ENCODE measurements at regions not wholly inside any gene's neighbourhood (a gene's known extent, or its start where the extent isn't known, plus 50 kb on each side); places are given as distances from the start of the nearest gene placed in this dataset.

DNA sequence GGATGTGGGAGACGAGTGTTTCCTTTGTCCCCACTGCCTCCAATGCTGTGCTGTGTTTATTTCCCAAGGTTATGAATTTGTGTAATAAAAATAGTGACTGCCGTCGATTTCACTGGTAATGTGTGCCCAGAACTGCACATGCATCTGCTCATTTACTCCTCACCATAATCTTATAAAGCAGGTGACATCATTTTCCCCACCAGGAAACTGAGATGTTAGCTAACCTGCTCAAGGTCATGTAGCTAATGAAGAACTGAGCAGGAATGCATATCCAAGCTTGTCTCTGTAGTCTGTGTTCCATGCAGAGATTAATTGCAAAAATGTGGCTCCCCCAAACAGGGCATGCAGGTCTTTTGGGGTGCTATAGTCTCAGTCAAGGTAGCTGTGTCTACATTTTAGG, 224.4 kb downstream of the TENT4A start:
- DNase-seq = no peak

DNA sequence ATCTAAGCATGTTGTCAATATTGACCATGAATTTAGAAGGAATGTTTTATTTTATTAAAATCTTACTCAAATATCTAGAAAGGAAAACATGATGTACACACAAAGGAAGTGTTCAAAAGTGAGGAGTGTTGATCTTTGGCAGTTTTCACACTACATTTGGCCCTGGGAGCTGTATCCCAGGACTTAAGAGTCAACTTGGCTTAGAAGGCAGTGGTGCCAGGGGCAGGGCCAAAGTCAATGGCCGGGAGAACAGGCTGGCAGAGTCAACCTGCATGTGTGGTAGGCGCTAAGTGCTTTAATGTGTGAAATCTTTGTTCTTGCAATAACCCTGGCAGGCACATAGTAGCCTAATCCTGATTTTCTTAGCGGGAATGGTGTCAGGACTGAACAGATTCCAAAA, 228.4 kb downstream of the TENT4A start:
- no peak for DNase-seq

DNA sequence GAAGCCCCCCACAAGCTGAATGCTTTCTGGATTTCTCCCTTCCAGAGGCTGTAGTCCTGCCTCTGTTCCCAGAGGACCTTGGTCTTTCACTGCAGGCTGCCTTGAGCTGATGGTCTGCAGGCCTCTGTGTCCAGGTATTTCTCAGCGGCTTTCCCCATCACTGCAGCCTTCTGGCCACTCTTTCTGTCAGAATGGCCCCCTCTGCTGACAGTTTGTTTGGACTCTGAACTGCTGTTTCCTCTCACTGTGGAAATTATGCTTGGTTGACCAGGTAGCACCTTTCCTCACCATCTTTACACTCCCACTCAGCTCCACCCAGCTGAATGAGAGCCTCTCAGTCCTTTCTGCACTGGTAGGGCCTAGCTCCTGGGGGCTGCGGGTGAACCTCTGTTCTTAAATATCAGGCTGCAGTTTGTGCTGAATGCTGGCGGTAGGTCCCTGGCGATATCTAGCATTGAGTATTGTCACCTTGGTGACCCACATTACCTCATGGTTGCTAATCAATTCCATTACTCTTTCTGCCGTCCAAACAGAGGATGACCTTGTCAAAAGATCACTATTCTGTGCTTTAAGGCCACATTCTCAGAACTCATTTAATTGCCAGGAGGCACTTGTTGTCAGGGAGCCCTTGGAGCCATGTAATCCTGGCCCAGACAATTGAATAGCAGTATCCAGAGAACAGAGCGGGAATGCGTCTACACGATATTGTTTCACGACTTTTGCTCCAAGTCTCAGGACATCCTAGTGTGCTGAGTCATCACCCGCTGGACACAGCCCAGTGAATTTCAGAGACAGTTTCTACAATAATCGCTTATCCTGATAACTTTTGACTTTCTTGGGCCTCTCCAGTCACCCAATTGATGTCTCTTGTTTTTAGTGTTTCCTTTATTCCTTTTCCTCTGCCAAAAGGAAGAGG, 230.2 kb downstream of the TENT4A start:
- no peak for DNase-seq

DNA sequence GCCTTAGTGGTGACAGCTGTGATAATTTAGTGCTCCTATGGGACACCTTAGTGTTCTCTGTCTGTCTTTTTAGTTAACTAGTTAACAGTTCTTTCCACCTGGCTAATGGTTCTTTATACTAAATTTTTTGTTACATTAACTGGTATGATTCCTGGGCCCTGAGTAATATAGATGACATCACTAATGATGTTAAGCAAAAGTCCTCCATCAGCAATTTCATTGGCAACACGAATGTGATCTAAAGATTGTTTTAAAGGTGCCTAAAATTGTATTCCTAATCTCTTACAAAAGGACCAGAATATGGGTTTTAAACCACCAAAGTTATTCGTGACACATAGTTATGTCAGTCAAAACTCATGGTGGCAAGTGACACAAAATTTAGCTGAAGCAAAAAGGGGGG, 235.3 kb downstream of the TENT4A start:
- DNase-seq = no peak

DNA sequence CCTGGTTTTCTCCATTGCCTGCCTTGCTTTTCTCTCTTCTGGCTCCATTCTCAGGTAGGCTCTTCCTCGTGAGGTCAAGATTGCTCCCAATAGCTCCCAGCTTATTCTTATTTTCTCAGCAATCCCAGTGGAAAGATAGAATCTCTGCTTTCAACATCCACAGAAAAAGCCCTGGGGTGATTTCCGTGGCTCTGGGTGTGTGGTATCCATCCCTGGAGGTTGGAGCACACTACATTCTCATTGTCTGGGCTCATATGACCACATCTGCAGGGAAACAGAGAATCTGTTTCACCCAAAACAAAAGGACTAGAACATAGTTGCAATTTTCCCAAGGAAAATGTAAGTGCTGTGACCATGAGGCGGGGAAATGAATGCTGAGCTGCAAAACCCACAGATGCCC, 236.0 kb downstream of the TENT4A start:
- no peak for DNase-seq

DNA sequence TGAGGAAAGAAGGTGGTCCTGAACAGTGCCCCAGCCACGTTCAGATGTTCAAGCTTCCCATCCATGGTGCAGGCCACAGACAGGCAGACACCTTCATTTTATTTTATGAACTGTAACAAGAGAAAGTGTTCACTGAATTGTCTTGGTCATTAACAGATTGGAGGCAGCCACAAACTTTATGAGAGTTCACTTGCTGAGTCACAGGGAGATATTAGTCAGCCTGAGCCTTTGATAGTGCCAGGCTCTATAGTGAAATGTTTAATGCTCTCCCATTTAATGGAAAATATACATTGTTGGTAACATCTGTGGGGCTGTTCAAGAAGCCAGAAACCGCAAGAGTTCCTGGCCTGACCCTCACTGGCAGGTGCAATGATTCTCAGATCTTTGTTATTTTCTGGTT, 237.0 kb downstream of the TENT4A start:
- no peak for DNase-seq

DNA sequence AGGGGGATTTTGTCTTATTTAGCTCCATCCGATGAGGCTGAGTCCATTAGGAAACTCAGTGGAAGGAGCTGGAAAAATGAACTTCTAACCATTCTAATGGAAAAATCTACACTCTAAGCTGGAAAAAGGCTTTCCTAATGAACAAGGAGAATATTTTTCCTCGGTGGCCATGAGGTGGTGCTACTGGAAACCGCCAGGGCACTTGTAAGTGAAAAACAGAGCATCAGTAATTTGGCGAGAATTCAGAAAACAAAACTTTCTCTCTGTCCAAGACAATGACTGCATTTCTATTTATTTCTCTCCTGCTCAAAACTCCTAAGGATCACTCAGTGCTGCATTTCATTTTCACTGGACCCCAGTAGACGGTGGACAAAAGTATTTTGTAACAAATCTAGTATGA, 237.6 kb downstream of the TENT4A start:
- DNase-seq = no peak

DNA sequence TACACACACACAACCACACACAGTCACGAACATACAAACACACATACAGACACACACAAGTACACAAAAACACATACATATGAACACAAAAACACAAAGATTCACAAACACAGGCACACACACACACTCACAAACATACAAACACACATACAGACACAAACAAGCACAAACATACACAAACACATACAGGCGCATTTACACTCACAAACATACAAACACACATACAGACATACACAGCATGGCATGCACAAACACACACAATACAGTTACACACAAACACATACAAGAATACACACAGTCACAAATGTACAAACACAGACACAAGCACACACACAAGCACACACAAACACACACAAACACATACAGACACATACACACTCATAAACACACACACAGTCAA, 247.9 kb downstream of the TENT4A start:
- no peak for DNase-seq

DNA sequence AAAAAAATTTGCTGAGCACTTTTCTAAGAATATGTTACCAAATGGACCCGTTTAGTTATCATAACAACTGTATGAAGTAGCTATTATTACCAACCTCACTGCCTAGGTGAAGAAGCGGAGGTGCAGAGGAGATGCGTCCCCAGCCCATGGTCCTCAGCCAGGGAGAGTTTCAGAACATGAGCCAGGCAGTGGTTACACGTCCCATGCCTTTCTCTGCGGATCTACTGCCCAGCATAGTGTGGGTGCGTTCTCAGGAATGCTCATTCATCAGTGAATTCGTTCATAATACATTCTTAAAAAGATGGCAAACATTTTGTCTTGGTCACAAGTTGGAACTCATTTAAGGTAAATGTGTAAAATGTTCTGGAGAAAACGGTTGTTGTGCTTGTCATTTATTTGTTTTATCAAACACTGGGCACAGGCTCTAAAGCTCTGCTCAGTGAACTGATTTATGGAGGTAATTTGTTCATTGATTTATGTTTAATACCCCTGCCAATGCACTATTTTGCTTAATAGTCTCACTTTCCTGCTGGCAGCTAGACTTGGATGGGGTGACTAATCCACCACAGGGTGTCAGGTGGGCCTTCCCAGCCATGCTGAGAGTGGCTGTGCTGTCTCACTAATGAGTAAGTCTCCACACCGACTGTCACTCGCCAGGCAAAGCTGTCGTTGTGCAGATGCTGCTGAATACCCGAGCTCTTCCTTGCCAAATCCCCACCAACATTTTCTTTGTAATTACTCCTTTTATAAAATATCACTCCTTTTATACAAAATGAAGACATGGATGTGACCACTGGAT, 248.8 kb downstream of the TENT4A start:
- no peak for DNase-seq

DNA sequence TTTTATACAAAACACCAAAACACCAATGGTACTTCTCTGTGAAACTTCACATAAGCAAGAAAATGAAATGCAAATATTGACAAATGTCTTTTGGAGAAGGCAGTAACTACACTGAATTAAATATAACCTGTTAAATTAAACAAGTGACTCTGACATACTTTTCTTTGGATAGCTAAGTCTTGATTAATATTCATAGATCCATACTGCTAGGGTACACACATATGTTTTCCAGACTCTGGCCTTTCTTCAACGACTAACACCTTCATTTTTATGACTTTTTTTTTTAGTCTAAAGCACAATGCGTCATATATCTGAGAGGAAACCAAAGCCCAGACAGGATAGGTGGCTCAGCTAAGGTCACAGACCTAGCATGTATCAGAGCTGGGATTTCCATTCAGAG, 263.7 kb downstream of the TENT4A start:
- DNase-seq = no peak

DNA sequence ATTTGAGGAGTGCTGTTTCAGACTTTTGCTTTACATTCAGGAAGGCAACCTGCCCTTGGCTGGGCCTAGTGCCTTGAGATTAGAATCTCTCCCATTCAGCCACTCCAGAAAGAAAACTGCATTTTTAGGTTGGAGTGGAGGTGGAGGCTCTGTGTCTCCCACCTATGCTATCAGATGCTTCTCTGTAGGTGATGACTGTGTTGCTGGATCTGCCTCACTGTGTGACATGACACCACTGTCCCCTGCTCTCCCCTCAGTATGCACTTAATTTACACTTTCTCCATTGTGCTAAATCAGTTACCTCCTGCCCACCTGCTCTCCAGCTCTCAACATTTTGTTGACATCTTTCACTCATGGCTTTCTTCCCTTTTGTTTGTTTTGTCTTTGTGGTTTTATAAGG, 265.8 kb downstream of the TENT4A start:
- no peak for DNase-seq

DNA sequence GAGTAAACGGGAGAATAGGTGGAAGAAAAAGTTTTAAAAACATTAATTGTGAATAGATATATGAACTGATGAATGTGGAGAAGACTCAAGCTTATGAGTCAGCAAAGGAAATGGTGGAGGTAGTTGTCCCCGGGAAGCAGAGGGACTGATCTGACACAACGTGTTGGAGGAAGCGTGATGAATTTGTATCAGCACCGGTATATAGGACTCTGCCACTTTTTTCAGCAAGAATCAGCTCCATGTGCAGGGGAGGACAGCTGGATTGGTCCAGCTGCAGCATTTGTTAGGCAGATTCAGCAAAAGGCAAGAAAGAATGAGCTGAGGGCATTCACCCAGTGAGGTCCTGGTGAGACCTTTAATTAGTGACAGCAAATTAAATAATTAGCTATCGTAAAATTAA, 276.0 kb downstream of the TENT4A start:
- DNase-seq = no peak

DNA sequence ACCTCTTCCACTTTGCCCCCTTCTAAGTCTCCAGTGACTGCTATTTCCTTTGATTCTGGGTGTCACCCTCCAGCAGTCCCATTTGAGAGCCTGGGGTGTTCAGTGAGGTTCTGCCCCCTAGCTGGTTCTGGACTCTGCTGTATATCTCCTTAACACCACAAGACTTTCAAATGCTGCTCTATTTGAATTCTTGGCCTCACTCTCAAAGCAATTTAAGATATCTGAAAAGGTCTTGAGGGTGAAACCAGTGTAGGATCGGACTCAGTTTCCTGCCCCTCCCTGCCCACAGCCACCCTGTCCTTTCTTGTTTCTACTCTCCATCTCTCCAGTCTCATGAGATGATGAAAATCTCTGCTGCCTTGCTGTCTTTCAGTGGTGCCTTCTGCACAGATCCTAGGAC, 280.9 kb downstream of the TENT4A start:
- DNase-seq = no peak

DNA sequence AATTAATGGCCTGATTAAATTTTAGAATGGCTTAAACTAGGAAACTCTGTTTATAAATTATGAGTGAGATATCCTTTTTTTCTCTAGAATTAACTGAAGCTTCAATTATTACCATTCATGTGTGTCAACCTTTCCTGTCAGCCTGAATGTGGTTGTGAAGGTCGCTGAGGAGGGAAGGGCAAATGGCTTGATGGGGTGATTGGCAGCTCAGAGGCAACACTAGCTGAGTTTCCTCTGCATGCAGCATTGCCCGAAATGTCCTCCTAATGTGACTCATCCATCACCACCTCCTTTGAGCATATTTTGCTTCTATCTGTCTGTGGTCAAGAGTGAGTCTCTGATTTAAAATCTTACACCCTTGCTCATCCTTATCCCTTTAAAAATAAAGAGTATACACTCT, 281.9 kb downstream of the TENT4A start:
- DNase-seq = no peak

DNA sequence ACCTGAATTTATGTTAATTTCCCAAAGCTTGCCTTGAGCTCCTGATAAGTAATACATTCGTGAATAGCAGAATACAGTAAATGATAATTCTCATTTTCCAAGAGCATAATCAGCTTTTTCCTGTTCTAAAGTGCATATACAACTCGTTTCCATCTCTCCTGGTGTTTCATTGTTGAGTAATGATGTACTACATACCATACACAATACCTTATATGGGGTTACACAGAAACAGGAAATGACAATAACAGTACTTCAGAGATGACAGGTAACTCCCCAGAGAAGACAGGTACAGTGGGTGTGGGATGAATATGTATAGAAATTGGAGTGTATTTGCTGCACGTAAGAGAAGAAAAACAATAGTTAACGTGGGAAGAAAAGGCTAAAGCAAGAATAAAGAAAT, 287.1 kb downstream of the TENT4A start:
- no peak for DNase-seq

DNA sequence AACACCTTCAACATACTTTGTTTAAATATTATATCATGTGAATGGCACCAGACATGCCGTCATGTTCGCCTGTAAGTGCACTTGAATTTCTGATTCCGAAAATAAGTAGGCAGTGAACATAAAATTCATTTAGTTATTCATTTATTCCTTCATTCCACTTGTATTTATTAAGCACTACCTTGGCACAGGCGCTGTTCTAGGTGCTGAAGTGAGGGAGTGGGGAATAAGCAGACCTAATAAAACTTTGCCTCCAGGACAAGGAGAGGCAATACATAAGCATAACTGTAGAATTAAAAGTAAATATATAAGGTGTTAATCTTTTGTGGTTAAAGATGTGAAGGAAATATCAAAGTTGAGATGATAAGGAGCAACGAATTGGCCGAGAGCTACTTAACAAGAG, 297.4 kb downstream of the TENT4A start:
- DNase-seq = no peak

DNA sequence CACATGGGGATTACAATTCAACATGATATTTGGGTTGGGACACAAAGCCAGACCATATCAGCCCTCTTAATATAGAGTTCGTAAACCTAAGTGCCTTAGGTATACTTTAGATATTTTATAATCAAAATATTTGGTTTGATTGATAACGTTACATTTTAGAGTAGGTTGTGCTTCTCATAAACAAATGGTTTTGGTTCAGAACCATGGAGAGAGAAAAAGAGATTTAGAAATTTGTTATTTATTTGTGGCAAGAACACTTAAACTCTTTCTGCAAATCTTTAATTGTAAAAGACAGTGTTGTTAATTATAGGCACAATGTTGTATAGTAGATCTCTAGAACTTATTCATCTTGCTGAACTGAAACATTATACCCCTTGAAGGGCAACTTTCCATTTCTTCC, 298.8 kb downstream of the TENT4A start:
- DNase-seq = no peak

DNA sequence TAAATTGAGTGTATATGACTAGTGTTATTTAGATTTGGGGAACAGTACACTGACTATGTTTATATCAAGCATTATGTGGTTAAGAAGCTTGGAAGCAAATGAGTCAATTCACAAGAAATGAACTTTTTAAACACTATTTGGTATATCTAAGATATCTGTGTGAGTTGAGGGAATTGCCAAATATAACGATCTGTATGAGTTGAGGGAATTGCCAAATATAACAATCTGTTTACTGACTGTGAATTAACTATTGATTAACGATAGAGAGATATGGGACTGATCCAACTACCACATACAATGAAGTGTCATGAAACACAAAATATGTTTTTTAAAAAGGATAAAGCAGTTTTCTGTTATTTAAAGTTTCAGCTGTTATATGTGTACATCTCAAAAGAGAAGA, 301.4 kb downstream of the TENT4A start:
- DNase-seq = no peak

DNA sequence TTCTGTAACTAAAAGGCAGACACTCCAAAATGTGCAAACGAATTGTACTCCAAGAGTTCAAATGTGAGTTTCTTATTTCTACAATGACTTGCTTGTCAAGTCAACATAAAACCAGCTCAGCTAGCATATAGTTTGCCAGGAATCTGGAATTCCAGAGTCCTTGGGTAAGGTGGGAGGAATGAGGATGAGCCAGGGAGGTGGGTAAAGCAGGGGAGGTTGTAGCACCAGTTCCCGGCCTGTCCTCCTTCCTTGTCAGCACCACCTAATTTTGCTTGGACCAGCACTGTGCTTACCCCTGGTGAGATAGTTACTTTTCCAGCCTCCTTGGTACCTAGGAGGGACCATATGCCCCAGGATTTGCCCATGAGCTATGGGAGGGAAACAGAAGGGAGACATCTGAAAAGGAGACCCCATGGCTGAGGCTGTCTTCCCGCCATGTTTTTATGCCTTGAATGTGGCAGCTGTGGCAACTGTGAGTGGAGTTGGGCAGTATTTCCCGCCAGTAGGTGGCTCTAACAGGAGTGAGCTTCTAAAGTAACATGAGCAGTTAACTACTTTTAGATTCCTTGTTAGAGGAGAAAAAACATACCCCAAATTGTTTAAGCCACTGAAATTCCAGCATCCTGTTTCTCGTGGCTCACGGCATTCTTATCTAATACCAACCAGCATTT, 302.5 kb downstream of the TENT4A start:
- DNase-seq = no peak

DNA sequence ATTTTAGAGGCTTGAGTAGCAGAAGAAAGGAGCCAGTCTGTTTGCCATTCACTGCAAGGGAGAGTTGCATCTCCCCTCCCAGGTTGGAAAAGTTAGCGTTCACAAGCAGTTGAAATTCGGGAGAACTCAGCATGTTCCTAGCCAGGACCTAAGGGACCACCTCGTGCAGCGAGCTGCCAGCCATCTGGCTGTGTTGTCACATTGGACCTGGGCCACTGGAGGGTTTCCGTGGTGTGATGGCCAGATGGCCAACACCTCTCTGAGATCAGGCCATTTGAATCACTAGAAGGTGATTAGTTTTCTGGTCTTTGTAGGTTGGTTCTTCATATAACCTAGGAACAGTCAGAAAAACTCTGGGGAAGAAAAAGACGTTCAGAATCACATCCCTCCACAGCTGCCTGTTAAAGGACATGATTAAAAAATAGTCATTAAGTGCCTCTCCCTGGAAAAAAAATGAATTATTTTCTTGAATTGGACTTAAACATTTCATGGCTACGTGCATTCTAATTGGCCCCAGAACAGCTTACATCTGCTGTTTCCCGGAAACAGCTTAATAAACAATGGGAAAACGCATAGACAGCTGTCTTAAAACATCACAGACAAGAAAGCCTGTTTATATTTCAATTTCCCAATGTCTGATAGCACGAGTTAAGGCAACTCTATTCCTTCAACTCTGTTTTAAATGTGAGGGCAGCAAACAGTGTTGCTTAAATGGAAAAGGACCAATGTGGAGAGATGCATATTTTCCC, 303.9 kb downstream of the TENT4A start:
- DNase-seq = no peak

DNA sequence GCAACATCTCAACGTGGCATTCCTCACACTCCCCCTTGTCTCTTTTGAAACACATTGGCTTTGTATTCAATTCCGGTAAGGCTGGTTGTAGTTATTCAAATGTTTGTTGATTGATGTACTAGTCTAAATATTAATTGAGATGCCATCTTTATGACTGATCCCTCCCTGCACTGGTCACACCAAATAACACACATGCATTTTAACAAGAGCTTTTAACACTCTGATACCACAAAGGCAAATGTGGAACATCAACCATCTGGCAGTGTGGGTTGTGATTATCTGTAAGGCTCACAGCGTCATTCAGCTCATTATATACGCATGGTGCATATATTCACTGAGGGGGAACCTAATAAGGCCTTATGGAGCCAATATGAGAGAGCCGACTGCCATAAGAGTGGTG, 305.0 kb downstream of the TENT4A start:
- DNase-seq = no peak

DNA sequence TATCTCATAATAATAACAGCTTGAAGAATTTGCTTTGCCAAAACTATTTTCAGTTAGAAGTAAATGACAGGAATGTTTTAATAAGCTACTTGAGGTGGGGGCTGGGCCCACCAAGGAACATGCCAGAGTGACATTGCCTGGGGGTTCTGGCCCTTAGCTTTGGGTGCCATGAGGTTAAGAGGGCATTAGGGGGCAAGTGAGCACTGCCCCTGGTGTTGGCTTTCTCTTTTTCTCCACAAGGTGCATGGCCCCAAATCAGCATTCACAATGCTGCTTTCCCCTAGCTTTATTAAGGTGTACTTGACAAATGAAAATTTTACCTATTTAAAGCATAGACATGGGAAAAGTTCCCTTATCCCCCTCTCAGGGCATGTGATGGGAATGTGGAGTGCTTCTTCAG, 305.4 kb downstream of the TENT4A start:
- no peak for DNase-seq

DNA sequence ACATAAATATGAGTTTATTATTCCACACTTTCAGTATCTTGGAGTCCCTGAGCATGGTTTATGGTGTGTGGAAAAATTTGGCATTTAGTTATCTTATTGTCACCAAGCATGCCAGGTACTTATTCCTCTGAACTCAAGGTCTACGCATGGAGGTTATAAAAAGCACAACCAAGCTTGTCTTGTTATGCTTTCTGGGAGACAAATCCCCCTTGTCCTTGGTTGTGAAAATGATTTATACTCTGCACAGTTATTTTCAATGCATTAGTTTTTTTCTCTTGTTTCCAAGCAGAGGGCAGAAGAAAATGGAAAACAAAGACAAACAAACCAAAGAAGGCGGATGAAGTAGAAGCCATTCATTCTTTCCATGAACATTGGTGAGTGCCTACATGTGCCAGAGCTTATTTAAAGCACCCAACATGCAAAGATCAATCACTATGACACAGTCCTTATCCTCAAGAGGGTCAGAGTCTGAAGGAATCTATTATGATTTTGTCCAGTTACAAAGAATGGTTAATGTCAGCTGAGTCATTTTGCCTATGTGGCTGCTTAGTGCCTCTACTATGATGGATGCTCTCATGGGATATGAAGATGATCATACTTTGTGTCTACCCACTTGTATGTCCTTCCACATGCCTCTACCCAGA, 323.1 kb downstream of the TENT4A start:
- no peak for DNase-seq

All from GDM1 (cell line).